NCI-H1092 treated with DMSO at 0.1 percent for 48 hours (cell line): ENCODE measurements at regions not wholly inside any gene's neighbourhood (a gene's known extent, or its start where the extent isn't known, plus 50 kb on each side); places are given as distances from the start of the nearest gene placed in this dataset.
"Not testable (repeated sequence)": the region's sequence is repeated elsewhere in the genome, so short reads cannot be mapped to it uniquely, and the experiment has no call there.

Source experiments
- DNase-seq: peaks from one replicate; lab custom pipeline; 2025; lab: John Stamatoyannopoulos, UW

- peak; percentile 28 for DNase-seq
Observed at GRCh38 chr2:8234757-8235374, 447.0 kb upstream of the ID2 start.

GRCh38 chr2:8235419-8235818 is 446.4 kb upstream of the ID2 start:
- no peak for DNase-seq

- no peak for DNase-seq
Observed at GRCh38 chr2:8236391-8236790, 445.5 kb upstream of the ID2 start.

GRCh38 chr2:8238521-8239230 is 443.2 kb upstream of the ID2 start:
- DNase-seq: no peak

GRCh38 chr2:8239531-8240088 is 442.2 kb upstream of the ID2 start:
- DNase-seq: no peak

GRCh38 chr2:8241317-8241716 is 440.5 kb upstream of the ID2 start:
- no peak for DNase-seq

GRCh38 chr2:8242739-8243138 is 439.1 kb upstream of the ID2 start:
- no peak for DNase-seq

GRCh38 chr2:8243748-8244400 is 438.0 kb upstream of the ID2 start:
- DNase-seq: no peak

- DNase-seq: no peak
Observed at GRCh38 chr2:8244639-8245038, 437.2 kb upstream of the ID2 start.

GRCh38 chr2:8246137-8246536 is 435.7 kb upstream of the ID2 start:
- DNase-seq: no peak

GRCh38 chr2:8247905-8248622 is 433.8 kb upstream of the ID2 start:
- no peak for DNase-seq

GRCh38 chr2:8248623-8248957 is 433.3 kb upstream of the ID2 start:
- DNase-seq: no peak

- no peak for DNase-seq
Observed at GRCh38 chr2:8249141-8249540, 432.7 kb upstream of the ID2 start.

GRCh38 chr2:8249769-8250168 is 432.1 kb upstream of the ID2 start:
- no peak for DNase-seq

GRCh38 chr2:8250290-8250689 is 431.6 kb upstream of the ID2 start:
- DNase-seq: not testable (repeated sequence)

GRCh38 chr2:8251291-8251690 is 430.6 kb upstream of the ID2 start:
- DNase-seq: no peak

GRCh38 chr2:8251856-8252255 is 430.0 kb upstream of the ID2 start:
- no peak for DNase-seq

GRCh38 chr2:8252997-8253694 is 428.7 kb upstream of the ID2 start:
- DNase-seq: peak; percentile 47

- DNase-seq: no peak
Observed at GRCh38 chr2:8253781-8254180, 428.1 kb upstream of the ID2 start.

GRCh38 chr2:8254214-8254613 is 427.6 kb upstream of the ID2 start:
- not testable (repeated sequence) for DNase-seq

GRCh38 chr2:8254791-8255447 is 426.9 kb upstream of the ID2 start:
- DNase-seq: no peak

GRCh38 chr2:8255448-8255800 is 426.4 kb upstream of the ID2 start:
- DNase-seq: no peak
